Tibial nerve (tissue), 4 donors: ENCODE measurements at regions not wholly inside any gene's neighbourhood (a gene's known extent, or its start where the extent isn't known, plus 50 kb on each side); places are given as distances from the start of the nearest gene placed in this dataset.

Experiments
- CTCF ChIP-seq, 5 experiments: fragments of 200-600 bp in 3 of 5; fragments of 450-650 bp in 2 of 5; sonication (generic) in 3 of 5; IDR thresholded peaks; one replicate each; pipeline ENCODE4 v1.5.1; 2016 to 2019; ENCODE audit warnings: antibody characterized with exemption in 5 of 5, mild to moderate bottlenecking in 3 of 5, moderate library complexity in 2 of 5
- EP300 ChIP-seq, 2 donors: sonication (generic); formaldehyde crosslinking; IDR thresholded peaks; one replicate each; pipeline ENCODE4 v1.6.1; 2017; ENCODE audit warnings: antibody characterized with exemption in 2 of 2, mild to moderate bottlenecking in 1 of 2
- POLR2A ChIP-seq, 2 donors: fragments of 450-650 bp; IDR thresholded peaks; one replicate each; pipeline ENCODE4 v1.6.1; 2017; ENCODE audit warnings: antibody characterized with exemption in 2 of 2, mild to moderate bottlenecking in 2 of 2, moderate library complexity in 2 of 2

GRCh38 chr10:28370107-28370835 is 67.4 kb upstream of the MPP7 start:
- TF ChIP-seq CTCF (IDR thresholded peaks at IDR 0.05) (no peak), EP300 (IDR thresholded peaks at IDR 0.05) (no peak), POLR2A (IDR thresholded peaks at IDR 0.05) (no peak)
